ENCODE measurements at regions not wholly inside any gene's neighbourhood (a gene's known extent, or its start where the extent isn't known, plus 50 kb on each side); places are given as distances from the start of the nearest gene placed in this dataset.

- in situ Hi-C loops (cut with MboI; ENCODE audit: low sequenced_read_pairs, unreplicated experiment): no loop called here
- no peak for TF ChIP-seq CTCF (IDR thresholded peaks at IDR 0.05; ENCODE audit: borderline replicate concordance, control extremely low read depth, extremely low read depth, insufficient read depth, missing control alignments)
- no peak for DNase-seq (ENCODE audit: low spot score)
Observed at GRCh38 chr10:128884033-128884425, 583.0 kb upstream of the MGMT start.

GRCh38 chr10:128884496-128885072 is 582.5 kb upstream of the MGMT start:
- TF ChIP-seq CTCF (IDR thresholded peaks at IDR 0.05; ENCODE audit: borderline replicate concordance, control extremely low read depth, extremely low read depth, insufficient read depth, missing control alignments): no peak
- in situ Hi-C loops (cut with MboI; ENCODE audit: low sequenced_read_pairs, unreplicated experiment): no loop called here
- DNase-seq (ENCODE audit: low spot score): no peak

GRCh38 chr10:128885573-128886555 is 581.2 kb upstream of the MGMT start:
- TF ChIP-seq CTCF (IDR thresholded peaks at IDR 0.05; ENCODE audit: borderline replicate concordance, control extremely low read depth, extremely low read depth, insufficient read depth, missing control alignments): no peak
- DNase-seq (ENCODE audit: low spot score): no peak
- in situ Hi-C loops (cut with MboI; ENCODE audit: low sequenced_read_pairs, unreplicated experiment): no loop called here

- DNase-seq (ENCODE audit: low spot score): no peak
- TF ChIP-seq CTCF (IDR thresholded peaks at IDR 0.05; ENCODE audit: borderline replicate concordance, control extremely low read depth, extremely low read depth, insufficient read depth, missing control alignments): no peak
- in situ Hi-C loops (cut with MboI; ENCODE audit: low sequenced_read_pairs, unreplicated experiment): no loop called here
Observed at GRCh38 chr10:128887856-128888255, 579.2 kb upstream of the MGMT start.

- no peak for TF ChIP-seq CTCF (IDR thresholded peaks at IDR 0.05; ENCODE audit: borderline replicate concordance, control extremely low read depth, extremely low read depth, insufficient read depth, missing control alignments)
- DNase-seq (ENCODE audit: low spot score): no peak
- in situ Hi-C loops (cut with MboI; ENCODE audit: low sequenced_read_pairs, unreplicated experiment): no loop called here
Observed at GRCh38 chr10:128892005-128892404, 575.0 kb upstream of the MGMT start.

- in situ Hi-C loops (cut with MboI; ENCODE audit: low sequenced_read_pairs, unreplicated experiment): no loop called here
- no peak for TF ChIP-seq CTCF (IDR thresholded peaks at IDR 0.05; ENCODE audit: borderline replicate concordance, control extremely low read depth, extremely low read depth, insufficient read depth, missing control alignments)
- DNase-seq (ENCODE audit: low spot score): no peak
Observed at GRCh38 chr10:128894641-128895040, 572.4 kb upstream of the MGMT start.
